ENCODE measurements at regions not wholly inside any gene's neighbourhood (a gene's known extent, or its start where the extent isn't known, plus 50 kb on each side); places are given as distances from the start of the nearest gene placed in this dataset.

- Histone ChIP-seq H3F3A (ENCODE audit: insufficient read depth, low read length) (no peaks in the 10 kb centered on the region), H3K27me3 (replicated peaks; ENCODE audit: insufficient read depth, low read length) (peaks cover 11% of the 10 kb centered on the region), H3K27ac (ENCODE audit: low read length) (no peak overlapping the region), H3K4me2 (ENCODE audit: low read depth, low read length) (no peak overlapping the region), H3K9me2 (replicated peaks; ENCODE audit: insufficient read depth, low read length) (no peaks in the 10 kb centered on the region), H3K9me3 (replicated peaks; ENCODE audit: insufficient read depth, low read length) (no peaks in the 10 kb centered on the region), H3K79me2 (ENCODE audit: low read length) (no peaks in the 10 kb centered on the region), H3K4me1 (ENCODE audit: low read length) (no peaks in the 10 kb centered on the region), H3K4me3 (ENCODE audit: low read length) (no peak overlapping the region), H3K36me3 (replicated peaks; ENCODE audit: insufficient read depth, low read length) (no peaks in the 10 kb centered on the region), H3K9ac (ENCODE audit: low read length) (no peak overlapping the region), H4K20me1 (ENCODE audit: insufficient read depth, low read length) (no peaks in the 10 kb centered on the region), H2AFZ (ENCODE audit: low read length) (no peak overlapping the region)
- no peak for TF ChIP-seq EZH2phosphoT487 (IDR thresholded peaks at IDR 0.05; ENCODE audit: low read length)
- no peak for DNase-seq
These were observed 113.5 kb upstream of the CDH4 start for GRCh38 chr20:61138566-61138965.

DNA sequence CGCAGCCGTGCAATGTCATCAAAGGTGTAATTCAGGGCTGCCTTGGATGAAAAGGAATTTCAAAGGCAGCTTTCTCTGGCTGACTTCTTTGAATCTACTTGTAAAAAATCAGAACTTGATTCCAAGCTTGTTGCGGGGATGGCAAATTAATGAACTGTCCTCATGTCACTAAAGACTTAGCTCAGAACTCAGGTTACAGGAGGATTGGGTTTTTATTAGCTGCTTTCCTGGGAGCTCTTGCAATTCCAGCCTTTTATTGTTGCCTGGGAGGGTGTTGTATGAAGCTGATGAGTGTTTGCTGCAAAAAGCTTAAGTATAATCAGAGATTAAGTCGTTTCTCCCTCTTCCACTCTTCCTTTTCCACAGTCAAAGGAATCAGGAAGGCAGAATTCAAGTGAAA lies 113.0 kb upstream of the CDH4 start:
- Histone ChIP-seq H3K9me3 (replicated peaks; ENCODE audit: insufficient read depth, low read length) (no peaks in the 10 kb centered on the region), H2AFZ (ENCODE audit: low read length) (no peak overlapping the region), H4K20me1 (ENCODE audit: insufficient read depth, low read length) (no peaks in the 10 kb centered on the region), H3K9me2 (replicated peaks; ENCODE audit: insufficient read depth, low read length) (no peaks in the 10 kb centered on the region), H3K4me2 (ENCODE audit: low read depth, low read length) (no peak overlapping the region), H3K79me2 (ENCODE audit: low read length) (no peaks in the 10 kb centered on the region), H3K36me3 (replicated peaks; ENCODE audit: insufficient read depth, low read length) (no peaks in the 10 kb centered on the region), H3K27ac (ENCODE audit: low read length) (no peak overlapping the region), H3F3A (ENCODE audit: insufficient read depth, low read length) (no peaks in the 10 kb centered on the region), H3K4me3 (ENCODE audit: low read length) (no peak overlapping the region), H3K9ac (ENCODE audit: low read length) (no peak overlapping the region), H3K4me1 (ENCODE audit: low read length) (no peaks in the 10 kb centered on the region), H3K27me3 (replicated peaks; ENCODE audit: insufficient read depth, low read length) (peaks cover 10% of the 10 kb centered on the region)
- TF ChIP-seq CTCF (IDR thresholded peaks at IDR 0.05; ENCODE audit: low read length): no peak
- TF ChIP-seq EZH2phosphoT487 (IDR thresholded peaks at IDR 0.05; ENCODE audit: low read length): no peak
- TF ChIP-seq EZH2 (optimal IDR thresholded peaks at IDR 0.05; ENCODE audit: low read depth, low read length): no peak
- no peak for DNase-seq

DNA sequence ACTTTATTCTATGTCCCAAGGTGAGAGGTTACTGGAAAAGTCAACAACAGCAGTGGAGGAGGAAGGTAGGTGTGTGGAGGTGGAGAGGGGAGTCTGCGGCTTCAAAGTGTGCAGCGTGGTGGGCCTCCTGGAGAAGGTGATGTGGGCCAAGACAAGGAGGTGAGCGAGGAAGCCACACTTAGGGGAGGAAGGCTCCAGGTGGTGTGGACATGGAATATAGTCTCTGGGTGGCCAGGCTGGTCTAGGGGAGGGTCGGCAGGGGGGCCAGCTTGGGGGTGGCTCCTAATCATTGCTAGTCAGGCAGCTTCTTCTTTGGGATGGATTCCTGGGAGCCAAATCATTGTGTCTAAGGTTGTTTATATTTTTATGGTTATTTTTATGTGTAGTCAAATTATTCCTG lies 111.5 kb upstream of the CDH4 start:
- no peaks in the 10 kb centered on the region for H3K79me2 ChIP-seq (ENCODE audit: low read length)
- no peak overlapping the region for H3K9ac ChIP-seq (ENCODE audit: low read length)
- H3K4me3 ChIP-seq (ENCODE audit: low read length): no peak overlapping the region
- H3K27me3 ChIP-seq (replicated peaks; ENCODE audit: insufficient read depth, low read length): peaks cover 5% of the 10 kb centered on the region; the same call in 1 of the 2 replicates
- DNase-seq: no peak
- H3K36me3 ChIP-seq (replicated peaks; ENCODE audit: insufficient read depth, low read length): no peaks in the 10 kb centered on the region
- H3K9me2 ChIP-seq (replicated peaks; ENCODE audit: insufficient read depth, low read length): no peaks in the 10 kb centered on the region
- no peaks in the 10 kb centered on the region for H3F3A ChIP-seq (ENCODE audit: insufficient read depth, low read length)
- H3K9me3 ChIP-seq (replicated peaks; ENCODE audit: insufficient read depth, low read length): no peaks in the 10 kb centered on the region
- H2AFZ ChIP-seq (ENCODE audit: low read length): no peak overlapping the region
- H4K20me1 ChIP-seq (ENCODE audit: insufficient read depth, low read length): no peaks in the 10 kb centered on the region
- TF ChIP-seq EZH2phosphoT487 (IDR thresholded peaks at IDR 0.05; ENCODE audit: low read length) (no peak), EZH2 (optimal IDR thresholded peaks at IDR 0.05; ENCODE audit: low read depth, low read length) (no peak), CTCF (IDR thresholded peaks at IDR 0.05; ENCODE audit: low read length) (no peak)
- H3K4me1 ChIP-seq (ENCODE audit: low read length): no peaks in the 10 kb centered on the region
- no peak overlapping the region for H3K27ac ChIP-seq (ENCODE audit: low read length)
- no peak overlapping the region for H3K4me2 ChIP-seq (ENCODE audit: low read depth, low read length)

GRCh38 chr20:61146023-61146422 lies 106.0 kb upstream of the CDH4 start:
- Histone ChIP-seq H3K9me3 (replicated peaks; ENCODE audit: insufficient read depth, low read length) (no peaks in the 10 kb centered on the region), H3K4me2 (ENCODE audit: low read depth, low read length) (no peak overlapping the region), H2AFZ (ENCODE audit: low read length) (no peak overlapping the region), H3K9me2 (replicated peaks; ENCODE audit: insufficient read depth, low read length) (no peaks in the 10 kb centered on the region), H3K36me3 (replicated peaks; ENCODE audit: insufficient read depth, low read length) (no peaks in the 10 kb centered on the region), H4K20me1 (ENCODE audit: insufficient read depth, low read length) (no peaks in the 10 kb centered on the region), H3K4me1 (ENCODE audit: low read length) (no peaks in the 10 kb centered on the region), H3F3A (ENCODE audit: insufficient read depth, low read length) (no peaks in the 10 kb centered on the region), H3K27ac (ENCODE audit: low read length) (no peak overlapping the region), H3K79me2 (ENCODE audit: low read length) (no peaks in the 10 kb centered on the region), H3K27me3 (replicated peaks; ENCODE audit: insufficient read depth, low read length) (no peaks in the 10 kb centered on the region), H3K9ac (ENCODE audit: low read length) (no peak overlapping the region), H3K4me3 (ENCODE audit: low read length) (no peak overlapping the region)
- DNase-seq: no peak
- TF ChIP-seq EZH2 (optimal IDR thresholded peaks at IDR 0.05; ENCODE audit: low read depth, low read length) (no peak), EZH2phosphoT487 (IDR thresholded peaks at IDR 0.05; ENCODE audit: low read length) (no peak), CTCF (IDR thresholded peaks at IDR 0.05; ENCODE audit: low read length) (no peak)
